ENCODE measurements at regions not wholly inside any gene's neighbourhood (a gene's known extent, or its start where the extent isn't known, plus 50 kb on each side); places are given as distances from the start of the nearest gene placed in this dataset.
"Not testable (repeated sequence)": the region's sequence is repeated elsewhere in the genome, so short reads cannot be mapped to it uniquely, and the experiment has no call there.

DNA sequence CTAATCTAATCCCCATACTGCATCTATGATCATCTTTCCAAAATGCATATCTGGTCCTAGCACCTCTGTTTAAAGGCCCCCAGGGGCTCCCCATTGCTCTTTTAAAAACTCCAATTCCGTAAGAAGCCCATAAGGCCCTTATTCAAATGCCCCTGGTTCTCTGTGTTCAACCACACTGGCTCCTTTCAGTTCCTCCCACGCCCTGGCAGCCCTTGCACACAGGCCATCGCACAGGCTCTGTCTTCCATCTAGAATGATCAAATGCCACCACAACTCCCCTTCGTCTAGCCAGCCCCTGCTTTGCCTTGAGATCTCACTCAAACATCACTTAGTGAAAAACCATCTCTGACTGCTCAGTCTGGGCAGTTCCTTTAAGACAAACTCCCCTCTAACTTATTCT lies 112.9 kb upstream of the LYZL2 start:
- DNase-seq (ENCODE audit: low read depth) = no peak
- no peak overlapping the region for H3K4me3 ChIP-seq (ENCODE audit: control insufficient read depth, low read depth, low read length)
- TF ChIP-seq, protein P1, sequence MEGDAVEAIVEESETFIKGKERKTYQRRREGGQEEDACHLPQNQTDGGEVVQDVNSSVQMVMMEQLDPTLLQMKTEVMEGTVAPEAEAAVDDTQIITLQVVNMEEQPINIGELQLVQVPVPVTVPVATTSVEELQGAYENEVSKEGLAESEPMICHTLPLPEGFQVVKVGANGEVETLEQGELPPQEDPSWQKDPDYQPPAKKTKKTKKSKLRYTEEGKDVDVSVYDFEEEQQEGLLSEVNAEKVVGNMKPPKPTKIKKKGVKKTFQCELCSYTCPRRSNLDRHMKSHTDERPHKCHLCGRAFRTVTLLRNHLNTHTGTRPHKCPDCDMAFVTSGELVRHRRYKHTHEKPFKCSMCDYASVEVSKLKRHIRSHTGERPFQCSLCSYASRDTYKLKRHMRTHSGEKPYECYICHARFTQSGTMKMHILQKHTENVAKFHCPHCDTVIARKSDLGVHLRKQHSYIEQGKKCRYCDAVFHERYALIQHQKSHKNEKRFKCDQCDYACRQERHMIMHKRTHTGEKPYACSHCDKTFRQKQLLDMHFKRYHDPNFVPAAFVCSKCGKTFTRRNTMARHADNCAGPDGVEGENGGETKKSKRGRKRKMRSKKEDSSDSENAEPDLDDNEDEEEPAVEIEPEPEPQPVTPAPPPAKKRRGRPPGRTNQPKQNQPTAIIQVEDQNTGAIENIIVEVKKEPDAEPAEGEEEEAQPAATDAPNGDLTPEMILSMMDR (conservative IDR thresholded peaks at IDR 0.05; ENCODE audit: control insufficient read depth, insufficient read depth, low read depth, low read length) = no peak

DNA sequence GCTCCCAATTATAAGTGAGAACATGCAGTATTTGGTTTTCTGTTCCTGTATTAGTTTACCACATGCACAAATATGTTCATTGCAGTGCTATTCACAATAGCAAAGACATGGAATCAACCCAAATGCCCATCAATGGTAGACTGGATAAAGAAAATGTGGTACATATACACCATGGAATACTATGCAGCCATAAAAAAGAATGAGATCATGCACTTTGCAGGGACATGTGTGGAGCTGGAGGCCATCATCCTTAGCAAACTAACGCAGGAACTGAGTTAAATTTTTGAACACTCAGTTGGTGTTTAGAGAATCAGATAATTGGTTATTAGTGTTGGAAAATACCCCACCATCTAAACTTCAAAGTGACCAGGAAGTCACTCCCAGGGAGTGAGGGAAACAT lies 111.2 kb upstream of the LYZL2 start:
- not testable (repeated sequence) for DNase-seq (ENCODE audit: low read depth); H3K4me3 ChIP-seq (ENCODE audit: control insufficient read depth, low read depth, low read length)

DNA sequence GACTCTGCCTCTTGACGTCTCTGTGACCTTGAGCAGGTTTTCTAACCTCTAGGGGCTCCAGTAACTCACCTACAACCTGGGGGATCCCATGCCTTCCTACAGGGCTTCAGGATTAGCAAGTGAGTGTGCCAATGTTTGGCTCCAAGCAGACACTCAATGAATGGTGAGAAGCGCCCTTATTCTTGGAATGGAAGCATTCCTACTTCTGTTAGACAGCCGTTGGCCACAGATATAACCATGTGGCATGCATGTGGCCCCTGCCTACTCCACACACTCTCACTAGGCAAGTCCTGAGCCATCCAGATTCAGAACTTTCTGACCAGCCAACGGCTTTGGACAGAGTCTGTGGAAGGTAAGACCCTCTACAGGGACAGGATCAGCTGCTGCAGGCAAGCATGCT lies 108.9 kb upstream of the LYZL2 start:
- DNase-seq (ENCODE audit: low read depth) = no peak
- H3K4me3 ChIP-seq (ENCODE audit: control insufficient read depth, low read depth, low read length) = no peak overlapping the region
- TF ChIP-seq, protein P1 (conservative IDR thresholded peaks at IDR 0.05; ENCODE audit: control insufficient read depth, insufficient read depth, low read depth, low read length) = no peak

DNA sequence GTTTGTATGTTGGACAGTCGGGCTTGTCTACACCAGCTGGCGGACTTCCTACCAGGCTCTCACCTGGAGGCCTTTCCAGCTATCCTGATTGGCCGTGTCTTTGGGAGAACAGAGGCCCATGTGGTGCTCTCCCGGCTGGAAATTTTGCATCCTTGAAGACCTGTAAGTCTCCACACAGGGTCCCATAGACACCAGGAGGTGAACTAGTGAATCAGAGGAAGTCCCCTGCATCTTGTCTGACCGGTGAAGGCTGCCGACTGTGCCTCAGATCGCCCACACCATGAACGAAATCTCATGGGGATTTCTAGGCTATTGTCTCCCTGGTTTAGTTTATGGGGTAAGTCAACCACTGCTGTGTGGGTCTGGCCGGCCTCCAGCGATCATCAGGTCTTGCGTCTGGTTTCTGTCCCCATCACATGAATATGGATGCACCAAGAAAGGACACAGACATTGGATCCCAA lies 108.4 kb upstream of the LYZL2 start:
- no peak overlapping the region for H3K4me3 ChIP-seq (ENCODE audit: control insufficient read depth, low read depth, low read length)
- TF ChIP-seq, protein P1 (conservative IDR thresholded peaks at IDR 0.05; ENCODE audit: control insufficient read depth, insufficient read depth, low read depth, low read length) = no peak
- no peak for DNase-seq (ENCODE audit: low read depth)

DNA sequence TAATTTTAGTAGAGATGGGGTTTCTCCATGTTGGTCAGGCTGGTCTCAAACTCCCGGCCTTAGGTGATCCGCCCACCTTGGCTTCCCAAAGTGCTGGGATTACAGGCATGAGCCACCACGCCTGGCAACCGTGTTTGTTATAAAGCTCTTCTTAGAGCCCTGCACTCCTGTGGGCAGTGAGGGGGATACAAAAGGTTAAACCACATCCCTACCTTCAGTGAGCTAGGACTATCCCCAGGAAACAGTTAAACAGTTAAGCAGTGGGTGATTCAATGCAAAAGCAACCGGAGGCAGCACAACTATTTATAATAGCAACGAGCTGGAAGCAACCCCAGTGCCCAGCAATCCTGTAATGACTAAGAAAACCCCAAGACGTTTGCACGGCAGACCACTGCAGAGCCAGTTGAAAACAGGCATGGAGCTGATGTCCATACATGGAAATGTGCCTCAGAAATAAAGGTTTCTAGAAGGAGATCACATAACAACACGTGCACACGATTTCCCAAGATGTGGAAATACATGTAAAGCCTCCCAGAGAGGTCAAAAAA lies 107.2 kb upstream of the LYZL2 start:
- peak; percentile 99 for DNase-seq (ENCODE audit: low read depth)
- no peak overlapping the region for H3K4me3 ChIP-seq (ENCODE audit: control insufficient read depth, low read depth, low read length)
- TF ChIP-seq, protein P1 (conservative IDR thresholded peaks at IDR 0.05; ENCODE audit: control insufficient read depth, insufficient read depth, low read depth, low read length) = no peak

DNA sequence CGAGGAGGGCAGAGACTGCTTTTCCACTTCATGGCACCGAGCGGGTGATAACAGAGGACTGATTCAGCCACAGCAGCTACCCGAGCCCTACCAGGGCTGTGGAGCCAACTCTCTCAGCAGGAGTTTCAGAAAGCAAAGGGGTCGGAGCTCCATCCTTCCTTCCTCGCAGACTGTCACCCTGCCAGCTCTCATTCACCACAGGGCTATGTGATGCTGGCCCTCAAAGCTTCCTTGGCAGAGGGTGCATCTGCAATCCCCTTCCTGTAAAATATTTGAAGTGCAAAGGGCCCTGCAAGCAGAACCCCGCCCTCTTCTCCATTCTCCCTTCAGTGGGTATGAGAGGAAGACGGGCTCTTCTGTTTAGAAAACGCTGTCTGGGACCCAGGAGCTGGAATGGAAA lies 105.3 kb upstream of the LYZL2 start:
- DNase-seq (ENCODE audit: low read depth) = no peak
- TF ChIP-seq, protein P1 (conservative IDR thresholded peaks at IDR 0.05; ENCODE audit: control insufficient read depth, insufficient read depth, low read depth, low read length) = no peak
- no peak overlapping the region for H3K4me3 ChIP-seq (ENCODE audit: control insufficient read depth, low read depth, low read length)

DNA sequence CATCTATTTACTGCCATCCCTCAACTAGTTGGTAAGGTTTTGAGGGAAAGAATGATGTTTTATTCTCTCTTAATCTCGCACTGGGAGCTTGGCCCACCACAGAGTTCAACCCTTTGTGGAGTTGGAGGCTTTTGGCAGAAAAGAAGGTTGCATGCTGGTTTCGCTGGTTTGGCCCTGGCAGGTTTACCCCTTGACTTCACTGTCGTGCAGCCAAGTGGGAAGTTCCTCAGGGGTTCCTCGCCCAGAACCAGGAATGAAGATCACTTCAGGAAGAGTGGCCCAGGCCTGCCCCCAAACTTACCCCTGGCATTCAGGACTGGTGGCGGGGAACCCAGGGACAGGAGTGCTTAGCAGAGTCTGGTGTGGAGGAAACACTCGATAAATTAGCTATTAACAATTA lies 103.1 kb upstream of the LYZL2 start:
- TF ChIP-seq, protein P1 (conservative IDR thresholded peaks at IDR 0.05; ENCODE audit: control insufficient read depth, insufficient read depth, low read depth, low read length) = no peak
- no peak overlapping the region for H3K4me3 ChIP-seq (ENCODE audit: control insufficient read depth, low read depth, low read length)
- no peak for DNase-seq (ENCODE audit: low read depth)
